Mesendoderm (in vitro differentiated cells): ENCODE measurements at regions not wholly inside any gene's neighbourhood (a gene's known extent, or its start where the extent isn't known, plus 50 kb on each side); places are given as distances from the start of the nearest gene placed in this dataset.

ENCODE experiments used
- DNase-seq: peaks from one replicate; pipeline ENCODE4 v3.0.0; 2013
- H2AK5ac ChIP-seq: 2 replicates; pipeline ENCODE4 v1.6.1; 2013; ENCODE audit warnings: low read length, inconsistent platforms
- H2BK120ac ChIP-seq: 2 replicates; pipeline ENCODE4 v1.6.1; 2013; ENCODE audit warnings: low read depth, mild to moderate bottlenecking, low read length, moderate library complexity, mixed read lengths
- H2BK15ac ChIP-seq: replicated peaks from 2 replicates; pipeline ENCODE4 v1.6.1; 2013; ENCODE audit warnings: low read depth, mild to moderate bottlenecking, moderate library complexity
- H2BK5ac ChIP-seq: 2 replicates; pipeline ENCODE4 v1.6.1; 2013; ENCODE audit warnings: low read length, inconsistent platforms
- H3K18ac ChIP-seq: 2 replicates; pipeline ENCODE4 v1.6.1; 2013; ENCODE audit warnings: mild to moderate bottlenecking, low read length, mixed read lengths
- H3K23ac ChIP-seq: one replicate; pipeline ENCODE4 v1.6.1; 2013; ENCODE audit warnings: low read length
- H3K27ac ChIP-seq: 2 replicates; pipeline ENCODE4 v1.5.1; 2013; ENCODE audit warnings: low read depth, mild to moderate bottlenecking, inconsistent platforms, low read length, moderate library complexity
- H3K27me3 ChIP-seq: 2 replicates; pipeline ENCODE4 v1.6.1; 2013; ENCODE audit warnings: low read length, control low read depth, mild to moderate bottlenecking, inconsistent platforms; ENCODE audit not compliant: insufficient read depth, poor library complexity
- H3K36me3 ChIP-seq: 2 replicates; pipeline ENCODE4 v1.6.1; 2013; ENCODE audit warnings: low read length, inconsistent platforms; ENCODE audit not compliant: control insufficient read depth, insufficient read depth
- H3K4ac ChIP-seq: one replicate; pipeline ENCODE4 v1.6.1; 2013; ENCODE audit warnings: low read depth, mild to moderate bottlenecking, low read length, moderate library complexity
- H3K4me1 ChIP-seq: 2 replicates; pipeline ENCODE4 v1.6.1; 2013; ENCODE audit warnings: low read depth, low read length, inconsistent platforms; ENCODE audit not compliant: control insufficient read depth
- H3K4me2 ChIP-seq: 2 replicates; pipeline ENCODE4 v1.6.1; 2013; ENCODE audit warnings: low read length
- H3K4me3 ChIP-seq: 2 replicates; pipeline ENCODE4 v1.5.1; 2013; ENCODE audit warnings: mild to moderate bottlenecking, low read length
- H3K56ac ChIP-seq: one replicate; pipeline ENCODE4 v1.6.1; 2013; ENCODE audit warnings: low read length
- H3K79me1 ChIP-seq: 2 replicates; pipeline ENCODE4 v1.6.1; 2013; ENCODE audit warnings: low read length, inconsistent platforms
- H3K79me2 ChIP-seq: 2 replicates; pipeline ENCODE4 v1.6.1; 2013; ENCODE audit warnings: mild to moderate bottlenecking, low read length; ENCODE audit not compliant: control insufficient read depth, insufficient read depth
- H3K9ac ChIP-seq: 2 replicates; pipeline ENCODE4 v1.6.1; 2013; ENCODE audit warnings: low read length, inconsistent platforms
- H4K5ac ChIP-seq: one replicate; pipeline ENCODE4 v1.6.1; 2013; ENCODE audit warnings: low read length
- H4K8ac ChIP-seq: one replicate; pipeline ENCODE4 v1.6.1; 2013; ENCODE audit warnings: low read depth, mild to moderate bottlenecking, control low read depth, low read length, moderate library complexity
- WGBS: extraction: QIAGEN DNeasy Blood & Tissue Kit; methylation state at CpG from one replicate; pipeline ENCODE4 v1.1.7; 2013; ENCODE audit warnings: low lambda C conversion rate, missing lambda C conversion rate; ENCODE audit not compliant: insufficient coverage; ENCODE audit errors: extremely low coverage; 5-methylcytosine and 5-hydroxymethylcytosine counted together

GRCh38 chr11:134791102-134791501 is 379.1 kb upstream of the B3GAT1 start:
- H2BK5ac ChIP-seq, result no peak overlapping the region
- H4K5ac ChIP-seq, result no peak overlapping the region
- H2BK120ac ChIP-seq, result no peak overlapping the region
- no peak overlapping the region for H3K56ac ChIP-seq
- no CpG with 5 or more reads among the region's 2 CpGs for WGBS
- no peak for DNase-seq
- H3K27me3 ChIP-seq, result no peaks in the 10 kb centered on the region
- H3K4ac ChIP-seq, result no peak overlapping the region
- H3K27ac ChIP-seq, result no peak overlapping the region
- no peak overlapping the region for H3K9ac ChIP-seq
- no peak overlapping the region for H3K4me3 ChIP-seq
- no peak overlapping the region for H4K8ac ChIP-seq
- H3K4me1 ChIP-seq, result no peaks in the 10 kb centered on the region
- H2AK5ac ChIP-seq, result no peak overlapping the region
- no peak overlapping the region for H3K4me2 ChIP-seq
- H3K79me1 ChIP-seq, result no peaks in the 10 kb centered on the region
- H2BK15ac ChIP-seq, result no peak overlapping the region
- H3K79me2 ChIP-seq, result no peaks in the 10 kb centered on the region
- H3K23ac ChIP-seq, result no peak overlapping the region
- no peaks in the 10 kb centered on the region for H3K36me3 ChIP-seq
- H3K18ac ChIP-seq, result no peak overlapping the region

DNA sequence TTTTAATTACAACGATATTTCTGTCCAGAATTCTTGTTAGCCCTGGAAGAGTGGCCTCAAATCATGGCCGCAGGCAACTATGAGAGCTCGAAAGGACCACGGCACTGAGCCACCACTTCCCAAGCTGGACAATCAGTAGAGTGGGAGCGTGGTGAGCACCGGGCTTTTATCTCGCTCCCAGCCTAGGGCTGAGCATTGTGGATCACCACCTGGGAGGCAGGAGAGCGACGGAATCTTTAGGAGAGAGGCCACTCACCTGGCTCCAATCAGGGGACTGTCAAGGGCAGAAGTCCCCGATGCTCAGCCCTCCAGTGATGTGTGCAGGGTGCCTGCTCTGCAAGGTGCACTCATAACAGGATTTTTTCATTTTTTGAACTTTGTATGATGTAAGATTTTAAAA is 377.1 kb upstream of the B3GAT1 start:
- H2BK15ac ChIP-seq, result no peak overlapping the region
- DNase-seq, result no peak
- no peak overlapping the region for H4K8ac ChIP-seq
- H3K56ac ChIP-seq, result no peak overlapping the region
- H2BK120ac ChIP-seq, result no peak overlapping the region
- WGBS, result no CpG with 5 or more reads among the region's 10 CpGs
- no peak overlapping the region for H3K27ac ChIP-seq
- no peak overlapping the region for H3K4me2 ChIP-seq
- no peaks in the 10 kb centered on the region for H3K79me1 ChIP-seq
- no peak overlapping the region for H3K9ac ChIP-seq
- H3K4ac ChIP-seq, result no peak overlapping the region
- no peak overlapping the region for H3K4me3 ChIP-seq
- no peak overlapping the region for H2AK5ac ChIP-seq
- no peak overlapping the region for H4K5ac ChIP-seq
- H3K4me1 ChIP-seq, result no peaks in the 10 kb centered on the region
- no peaks in the 10 kb centered on the region for H3K27me3 ChIP-seq
- no peaks in the 10 kb centered on the region for H3K79me2 ChIP-seq
- no peaks in the 10 kb centered on the region for H3K36me3 ChIP-seq
- H3K23ac ChIP-seq, result no peak overlapping the region
- H3K18ac ChIP-seq, result no peak overlapping the region
- no peak overlapping the region for H2BK5ac ChIP-seq

DNA sequence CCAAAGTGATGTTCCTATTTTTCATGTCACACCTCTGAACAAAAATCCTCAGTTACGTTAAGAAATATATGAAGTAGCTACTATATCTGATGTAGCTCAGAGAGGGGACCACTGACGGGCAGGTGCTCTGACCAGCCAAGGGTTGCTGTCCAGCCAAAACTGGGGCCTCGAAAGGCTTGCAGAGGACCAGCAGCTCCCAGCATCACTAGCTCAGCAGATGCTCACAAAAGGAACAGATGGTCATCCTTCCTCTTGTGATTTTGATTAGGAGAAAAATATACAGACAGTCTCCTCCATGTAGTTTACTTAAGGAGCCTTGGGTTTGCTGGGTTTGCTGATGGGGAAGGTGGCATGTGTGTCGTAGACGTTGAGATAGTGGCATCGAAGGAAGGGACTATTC is 374.6 kb upstream of the B3GAT1 start:
- WGBS, result no CpG with 5 or more reads among the region's 6 CpGs
- Histone ChIP-seq H3K4me2 (no peak overlapping the region), H3K79me1 (no peaks in the 10 kb centered on the region), H3K4me1 (no peaks in the 10 kb centered on the region), H3K27ac (no peak overlapping the region), H3K56ac (no peak overlapping the region), H2BK120ac (no peak overlapping the region), H3K36me3 (no peaks in the 10 kb centered on the region), H3K79me2 (no peaks in the 10 kb centered on the region), H3K9ac (no peak overlapping the region), H4K5ac (no peak overlapping the region), H3K27me3 (no peaks in the 10 kb centered on the region), H2BK5ac (no peak overlapping the region), H2BK15ac (no peak overlapping the region), H3K18ac (no peak overlapping the region), H3K4ac (no peak overlapping the region), H2AK5ac (no peak overlapping the region), H3K4me3 (no peak overlapping the region), H4K8ac (no peak overlapping the region), H3K23ac (no peak overlapping the region)
- no peak for DNase-seq

DNA sequence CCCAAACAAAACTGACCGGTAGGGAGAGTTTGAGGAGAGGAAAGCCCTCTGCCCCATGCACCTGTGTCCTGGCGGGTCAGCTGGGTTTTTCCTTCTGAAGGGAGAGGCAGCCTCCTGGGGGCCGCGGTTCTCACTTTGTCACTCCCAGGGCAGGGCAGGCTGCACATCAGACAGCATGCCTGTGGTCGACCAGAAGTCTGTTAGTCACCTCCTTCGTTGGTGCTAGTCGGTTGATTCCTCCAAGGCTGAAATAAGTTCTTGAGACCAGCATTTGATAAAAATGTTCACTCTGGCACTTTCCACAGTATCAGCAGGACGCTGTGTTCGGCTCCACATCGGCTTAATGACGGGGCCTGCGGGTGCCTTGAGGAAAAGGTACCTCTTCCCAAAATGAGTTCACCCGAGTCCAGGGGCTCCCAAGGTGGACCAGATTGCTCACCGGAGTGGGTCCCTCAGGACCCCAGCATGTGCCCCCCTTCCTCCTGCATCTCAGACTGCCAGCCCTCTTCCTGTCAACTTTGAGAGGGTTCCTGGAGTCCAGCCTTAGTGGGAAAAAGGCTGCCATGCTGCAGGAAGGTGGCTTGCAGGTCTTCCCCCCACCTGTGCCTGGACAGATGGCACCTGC is 373.7 kb upstream of the B3GAT1 start:
- Histone ChIP-seq H2BK15ac (no peak overlapping the region), H3K4me2 (no peak overlapping the region), H4K5ac (no peak overlapping the region), H3K79me2 (no peaks in the 10 kb centered on the region), H3K4ac (no peak overlapping the region), H3K9ac (no peak overlapping the region), H3K27me3 (no peaks in the 10 kb centered on the region), H2AK5ac (no peak overlapping the region), H2BK5ac (no peak overlapping the region), H3K36me3 (no peaks in the 10 kb centered on the region), H4K8ac (no peak overlapping the region), H3K23ac (no peak overlapping the region), H3K79me1 (no peaks in the 10 kb centered on the region), H3K56ac (no peak overlapping the region), H3K4me3 (no peak overlapping the region), H3K27ac (no peak overlapping the region), H3K18ac (no peak overlapping the region), H2BK120ac (no peak overlapping the region), H3K4me1 (no peaks in the 10 kb centered on the region)
- no CpG with 5 or more reads among the region's 14 CpGs for WGBS
- no peak for DNase-seq

DNA sequence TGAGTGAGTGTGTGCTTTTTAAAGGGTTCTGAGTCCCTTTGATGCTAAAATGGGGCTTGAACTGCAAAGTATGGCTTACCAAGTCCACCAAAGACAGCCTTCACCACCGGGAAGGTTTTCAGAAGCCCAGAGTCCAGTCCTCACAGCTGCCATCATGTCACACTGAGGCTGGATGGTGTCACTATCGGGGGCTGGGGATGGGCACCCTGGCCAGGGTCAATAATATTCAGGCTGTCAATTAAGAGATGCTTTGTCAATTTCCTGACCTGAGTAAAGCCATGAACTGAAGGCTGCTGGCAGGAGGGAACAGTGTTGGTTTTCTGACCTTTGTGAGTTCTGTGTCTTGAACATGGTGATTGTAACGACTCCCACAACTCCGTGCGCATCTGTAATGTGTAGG is 373.0 kb upstream of the B3GAT1 start:
- H2BK5ac ChIP-seq, result no peak overlapping the region
- whole genome bisulfite sequencing, result no CpG with 5 or more reads among the region's 5 CpGs

DNA sequence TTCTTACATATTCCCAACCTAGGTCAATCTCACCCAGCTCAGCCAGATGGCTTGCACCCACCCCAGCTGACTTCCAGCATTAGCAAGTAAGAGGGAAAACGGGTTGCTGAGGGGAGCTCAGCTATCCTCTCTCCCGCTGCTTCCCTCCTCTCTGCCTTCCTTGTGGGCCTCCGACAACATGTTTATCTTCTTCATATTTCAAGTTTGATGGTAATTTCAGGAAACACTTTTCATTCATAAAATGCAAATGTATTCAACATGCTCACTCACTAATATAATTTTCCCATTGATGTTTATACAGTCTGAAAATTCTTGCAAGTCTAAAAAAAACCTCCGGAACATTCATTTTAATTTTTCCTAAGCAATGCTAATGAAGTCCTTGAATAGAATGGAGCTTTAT is 372.5 kb upstream of the B3GAT1 start:
- Histone ChIP-seq H2BK15ac (no peak overlapping the region), H4K5ac (no peak overlapping the region), H3K4me2 (no peak overlapping the region), H3K23ac (no peak overlapping the region), H3K9ac (no peak overlapping the region), H3K27ac (no peak overlapping the region), H3K56ac (no peak overlapping the region), H3K18ac (no peak overlapping the region), H2BK120ac (no peak overlapping the region), H3K27me3 (no peaks in the 10 kb centered on the region), H2AK5ac (no peak overlapping the region), H3K4ac (no peak overlapping the region), H3K4me3 (no peak overlapping the region), H4K8ac (no peak overlapping the region), H3K79me1 (no peaks in the 10 kb centered on the region), H3K4me1 (no peaks in the 10 kb centered on the region), H3K79me2 (no peaks in the 10 kb centered on the region), H2BK5ac (no peak overlapping the region), H3K36me3 (no peaks in the 10 kb centered on the region)
- DNase-seq, result no peak
- no CpG with 5 or more reads among the region's 4 CpGs for WGBS

More for the DNA sequence above, 373.0 kb upstream of the B3GAT1 start:
- no peaks in the 10 kb centered on the region for H3K79me2 ChIP-seq
- no peak overlapping the region for H2AK5ac ChIP-seq
- DNase-seq, result no peak
- no peak overlapping the region for H2BK120ac ChIP-seq
- no peak overlapping the region for H3K4ac ChIP-seq
- H3K79me1 ChIP-seq, result no peaks in the 10 kb centered on the region
- H3K4me2 ChIP-seq, result no peak overlapping the region
- no peak overlapping the region for H3K27ac ChIP-seq
- no peaks in the 10 kb centered on the region for H3K4me1 ChIP-seq
- H3K27me3 ChIP-seq, result no peaks in the 10 kb centered on the region
- H3K56ac ChIP-seq, result no peak overlapping the region
- no peak overlapping the region for H3K9ac ChIP-seq
- H3K4me3 ChIP-seq, result no peak overlapping the region
- no peaks in the 10 kb centered on the region for H3K36me3 ChIP-seq
- no peak overlapping the region for H3K23ac ChIP-seq
- no peak overlapping the region for H2BK15ac ChIP-seq
- no peak overlapping the region for H3K18ac ChIP-seq
- H4K8ac ChIP-seq, result no peak overlapping the region
- H4K5ac ChIP-seq, result no peak overlapping the region
